HCT116 (cell line): ENCODE measurements at regions not wholly inside any gene's neighbourhood (a gene's known extent, or its start where the extent isn't known, plus 50 kb on each side); places are given as distances from the start of the nearest gene placed in this dataset.

Experiments used
- ATAC-seq: fragments of 200-7000 bp; cut with Tn5 transposase; 2 replicates; pipeline ENCODE4 v1.9.1; 2020; ENCODE audit warnings: mild to moderate bottlenecking, moderate library complexity
- BruUV-seq: library from RNA; stranded (reverse); fragments of 400-500 nt; replicated peaks from 2 replicates; lab custom pipeline; 2021; lab: Mats Ljungman, UMichigan
- CTCF ChIA-PET: fragments of 300-600 bp; sonication (Branson Sonifier 250); formaldehyde crosslinking; loops from one replicate; lab custom pipeline; 2021; ENCODE audit warnings: antibody characterized with exemption; lab: Charles Lee
- POLR2A ChIA-PET: fragments of 300-600, 350-600 bp; sonication (Branson Sonifier 250); formaldehyde crosslinking; loops from one replicate; lab custom pipeline; 2021; ENCODE audit warnings: antibody characterized with exemption; lab: Charles Lee
- RAD21 ChIA-PET, 2 experiments: fragments of 300-600 bp; sonication (Branson Sonifier 250); formaldehyde crosslinking; loops; one replicate each; lab custom pipeline; 2023; ENCODE audit warnings: low total read pairs in 2 of 2; ENCODE audit not compliant: uncharacterized antibody in 2 of 2, unreplicated experiment in 2 of 2, low non-redundant PET in 1 of 2; lab: Charles Lee
- DNase-seq: peaks from one replicate; pipeline ENCODE4 v3.0.0-alpha.2; 2010; ENCODE audit warnings: low read depth, low spot score
- H2AFZ ChIP-seq: fragments of 200-600 bp; shearing (Covaris generic), sonication (generic); 2 replicates; pipeline ENCODE4 v1.6.1; 2017; ENCODE audit warnings: low read depth, mixed run types, mixed read lengths, antibody characterized with exemption, low read length; ENCODE audit not compliant: poor library complexity, severe bottlenecking
- H3K27ac ChIP-seq: 2 replicates; pipeline ENCODE4 v1.5.1; 2012; ENCODE audit warnings: low read depth, low read length
- H3K27me3 ChIP-seq: fragments of 200-600 bp; sonication (generic); 2 replicates; pipeline ENCODE4 v1.6.1; 2016; ENCODE audit warnings: mixed run types, low read length, mixed read lengths; ENCODE audit not compliant: insufficient read depth
- H3K36me3 ChIP-seq, 2 experiments: fragments of 200-500 bp in 1 of 2; fragments of 200-600 bp in 1 of 2; sonication (Bioruptor generic) in 1 of 2; sonication (generic) in 1 of 2; 2 replicates each; pipeline versions ENCODE4 v1.5.1 to v1.6.1; 2014 to 2016; ENCODE audit warnings: low read length in 2 of 2, inconsistent platforms in 1 of 2, mixed read lengths in 1 of 2, mixed run types in 1 of 2; ENCODE audit not compliant: insufficient read depth in 2 of 2, control insufficient read depth in 1 of 2
- H3K4me1 ChIP-seq, 2 experiments: fragments of 200-600 bp in 1 of 2; sonication (generic) in 1 of 2; 2 replicates each; pipeline versions ENCODE4 v1.5.1 to v1.6.1; 2012 to 2017; ENCODE audit warnings: low read length in 2 of 2, inconsistent platforms in 1 of 2, mild to moderate bottlenecking in 1 of 2, mixed read lengths in 1 of 2, mixed run types in 1 of 2, moderate library complexity in 1 of 2; ENCODE audit not compliant: insufficient read depth in 2 of 2, control insufficient read depth in 1 of 2
- H3K4me2 ChIP-seq: fragments of 200-600 bp; sonication (generic); 2 replicates; pipeline ENCODE4 v1.6.1; 2017; ENCODE audit warnings: mixed run types, low read length, mixed read lengths
- H3K4me3 ChIP-seq, 2 experiments: fragments of 200-600 bp in 1 of 2; sonication (generic) in 1 of 2; replicated peaks in 1 of 2; 2 replicates each; pipeline ENCODE4 v1.5.1; 2011 to 2016; ENCODE audit warnings: low read length in 2 of 2, control low read depth in 1 of 2, low read depth in 1 of 2, mild to moderate bottlenecking in 1 of 2, mixed read lengths in 1 of 2, mixed run types in 1 of 2
- H3K79me2 ChIP-seq: fragments of 200-600 bp; sonication (generic); 2 replicates; pipeline ENCODE4 v1.6.1; 2017; ENCODE audit warnings: mild to moderate bottlenecking, mixed run types, low read length, moderate library complexity, mixed read lengths; ENCODE audit not compliant: insufficient read depth
- H3K9ac ChIP-seq: fragments of 200-600 bp; sonication (generic); 2 replicates; pipeline ENCODE4 v1.6.1; 2016; ENCODE audit warnings: low read length, mixed read lengths
- H3K9me2 ChIP-seq: fragments of 200-600 bp; sonication (generic), shearing (Covaris generic); 2 replicates; pipeline ENCODE4 v1.6.1; 2017; ENCODE audit warnings: mixed run types, mild to moderate bottlenecking, moderate library complexity; ENCODE audit not compliant: insufficient read depth
- H3K9me3 ChIP-seq, 2 experiments: fragments of 200-500 bp in 1 of 2; fragments of 200-600 bp in 1 of 2; sonication (Bioruptor generic) in 1 of 2; sonication (generic) in 1 of 2; 2 replicates each; pipeline ENCODE4 v1.6.1; 2014 to 2017; ENCODE audit warnings: low read length in 2 of 2, mixed read lengths in 2 of 2, inconsistent platforms in 1 of 2, low read depth in 1 of 2, mild to moderate bottlenecking in 1 of 2, mixed run types in 1 of 2, moderate library complexity in 1 of 2; ENCODE audit not compliant: control insufficient read depth in 1 of 2, insufficient read depth in 1 of 2
- H4K20me1 ChIP-seq: fragments of 200-600 bp; sonication (generic), shearing (Covaris generic); 2 replicates; pipeline ENCODE4 v1.6.1; 2017; ENCODE audit warnings: mixed run types, mild to moderate bottlenecking, moderate library complexity; ENCODE audit not compliant: insufficient read depth
- ATF3 ChIP-seq: IDR thresholded peaks from 2 replicates; pipeline ENCODE4 v1.6.1; 2012
- CBX3 ChIP-seq: IDR thresholded peaks from 2 replicates; pipeline ENCODE4 v1.6.1; 2012; ENCODE audit warnings: low read depth
- CEBPB ChIP-seq: IDR thresholded peaks from 2 replicates; pipeline ENCODE4 v1.6.1; 2012; ENCODE audit warnings: low read depth
- CTCF ChIP-seq, 3 experiments: fragments of 200-600 bp in 1 of 3; sonication (generic) in 1 of 3; IDR thresholded peaks in 2 of 3; conservative IDR thresholded peaks in 1 of 3; 2 replicates each; pipeline ENCODE4 v1.5.1; 2012 to 2017; ENCODE audit warnings: low read depth in 2 of 3, low read length in 2 of 3, antibody characterized with exemption in 1 of 3, borderline replicate concordance in 1 of 3, control low read depth in 1 of 3, mild to moderate bottlenecking in 1 of 3, mixed read lengths in 1 of 3, mixed run types in 1 of 3, moderate library complexity in 1 of 3; ENCODE audit not compliant: insufficient read depth in 1 of 3
- ELF1 ChIP-seq: IDR thresholded peaks from 2 replicates; pipeline ENCODE4 v1.6.1; 2012; ENCODE audit warnings: low read depth, borderline replicate concordance
- EZH2phosphoT487 ChIP-seq: fragments of 200-600 bp; IDR thresholded peaks from 2 replicates; pipeline ENCODE4 v1.6.1; 2018; ENCODE audit warnings: antibody characterized with exemption, borderline replicate concordance
- FOSL1 ChIP-seq: IDR thresholded peaks from 2 replicates; pipeline ENCODE4 v1.6.1; 2012; ENCODE audit warnings: low read depth
- JUND ChIP-seq: IDR thresholded peaks from 2 replicates; pipeline ENCODE4 v1.6.1; 2012
- POLR2A ChIP-seq: IDR thresholded peaks from 2 replicates; pipeline ENCODE4 v1.7.0; 2011; ENCODE audit warnings: borderline replicate concordance; ENCODE audit not compliant: insufficient read depth, insufficient read length; ENCODE audit errors: extremely low read depth
- POLR2AphosphoS5 ChIP-seq: IDR thresholded peaks from 2 replicates; pipeline ENCODE4 v1.6.1; 2011; ENCODE audit warnings: mild to moderate bottlenecking, low read depth, low read length, moderate library complexity
- REST ChIP-seq: IDR thresholded peaks from 2 replicates; pipeline ENCODE4 v1.6.1; 2012; ENCODE audit warnings: low read depth
- SP1 ChIP-seq: IDR thresholded peaks from 2 replicates; pipeline ENCODE4 v1.6.1; 2012; ENCODE audit warnings: low read depth
- ZNF274 ChIP-seq: fragments of 200-500 bp; sonication (Bioruptor generic); IDR thresholded peaks from 2 replicates; pipeline ENCODE4 v1.6.1; 2014; ENCODE audit warnings: mild to moderate bottlenecking, low read depth, low read length, inconsistent platforms
- intact Hi-C: fragments of 100-400 bp; cut with micrococcal nuclease; formaldehyde crosslinking; loops from 2 replicates; pipeline ENCODE4 v1.10.0; 2022
- TF ChIP-seq, protein P1 (sequence below): IDR thresholded peaks from 2 replicates; pipeline ENCODE4 v1.6.1; 2012

- Histone ChIP-seq H4K20me1 (no peaks in the 10 kb centered on the region), H3K79me2 (no peaks in the 10 kb centered on the region), H3K27ac (no peak overlapping the region), H2AFZ (no peak overlapping the region), H3K27me3 (no peaks in the 10 kb centered on the region), H3K4me1 (no peaks in the 10 kb centered on the region), H3K9me2 (no peaks in the 10 kb centered on the region), H3K9ac (no peak overlapping the region), H3K36me3 (no peaks in the 10 kb centered on the region), H3K4me3 (no peak overlapping the region), H3K4me2 (no peak overlapping the region), H3K9me3 (peaks cover 6 to 27% of the 10 kb centered on the region in 2 experiments; a peak in 3 of 4 replicates)
- ATAC-seq = no peak
- TF ChIP-seq ATF3 = no peak
- TF ChIP-seq POLR2AphosphoS5 = no peak
- TF ChIP-seq, protein P1, sequence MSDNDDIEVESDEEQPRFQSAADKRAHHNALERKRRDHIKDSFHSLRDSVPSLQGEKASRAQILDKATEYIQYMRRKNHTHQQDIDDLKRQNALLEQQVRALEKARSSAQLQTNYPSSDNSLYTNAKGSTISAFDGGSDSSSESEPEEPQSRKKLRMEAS = no peak
- TF ChIP-seq CBX3 = no peak
- TF ChIP-seq CEBPB = no peak
- no peak for TF ChIP-seq JUND
- no peak for TF ChIP-seq SP1
- TF ChIP-seq ELF1 = no peak
- TF ChIP-seq REST = no peak
- no peak for TF ChIP-seq EZH2phosphoT487
- TF ChIP-seq CTCF (IDR thresholded peaks at IDR 0.05 in 2 of 3, conservative IDR thresholded peaks at IDR 0.05 in 1 of 3; ENCODE audit: borderline replicate concordance in 1 of 3, insufficient read depth in 1 of 3, low read depth in 2 of 3, low read length in 2 of 3) = no peak
- TF ChIP-seq POLR2A = no peak
- TF ChIP-seq ZNF274 = no peak
- no peak for TF ChIP-seq FOSL1
- ChIA-PET CTCF (no interaction called here), POLR2A (no interaction called here), RAD21 (no interaction called here)
- no peak for DNase-seq
- intact Hi-C loops = no loop called here
- no TSS peak for BruUV-seq
These were observed 585.5 kb upstream of the ADGRB3 start for GRCh38 chr6:68049562-68049961.
